GM12892 (cell line): ENCODE measurements at regions not wholly inside any gene's neighbourhood (a gene's known extent, or its start where the extent isn't known, plus 50 kb on each side); places are given as distances from the start of the nearest gene placed in this dataset.

ENCODE experiments used
- POLR2A ChIP-seq: IDR thresholded peaks from 2 replicates; pipeline ENCODE4 v1.6.1; 2011; ENCODE audit warnings: low read depth, low read length, control low read depth
- POLR2AphosphoS5 ChIP-seq: IDR thresholded peaks from 2 replicates; pipeline ENCODE4 v1.6.1; 2011; ENCODE audit warnings: low read depth, low read length, control low read depth

- TF ChIP-seq POLR2A (no peak), POLR2AphosphoS5 (no peak)
These were observed 537.6 kb downstream of the BRD1 start for GRCh38 chr22:49289822-49290679.
